Fibroblast of villous mesenchyme (primary cell): ENCODE measurements at regions not wholly inside any gene's neighbourhood (a gene's known extent, or its start where the extent isn't known, plus 50 kb on each side); places are given as distances from the start of the nearest gene placed in this dataset.

Experiments used
- DNase-seq: peaks from one replicate; pipeline ENCODE4 v3.0.0-alpha.2; 2010; ENCODE audit warnings: low read depth
- H3K4me3 ChIP-seq: 2 replicates; pipeline ENCODE4 v1.5.1; 2011; ENCODE audit warnings: low read depth, mild to moderate bottlenecking, low read length
- TF ChIP-seq, protein P1 (sequence below): IDR thresholded peaks from 2 replicates; pipeline ENCODE4 v1.5.1; 2012; ENCODE audit warnings: low read depth, mild to moderate bottlenecking, low read length; ENCODE audit not compliant: insufficient read depth

DNA sequence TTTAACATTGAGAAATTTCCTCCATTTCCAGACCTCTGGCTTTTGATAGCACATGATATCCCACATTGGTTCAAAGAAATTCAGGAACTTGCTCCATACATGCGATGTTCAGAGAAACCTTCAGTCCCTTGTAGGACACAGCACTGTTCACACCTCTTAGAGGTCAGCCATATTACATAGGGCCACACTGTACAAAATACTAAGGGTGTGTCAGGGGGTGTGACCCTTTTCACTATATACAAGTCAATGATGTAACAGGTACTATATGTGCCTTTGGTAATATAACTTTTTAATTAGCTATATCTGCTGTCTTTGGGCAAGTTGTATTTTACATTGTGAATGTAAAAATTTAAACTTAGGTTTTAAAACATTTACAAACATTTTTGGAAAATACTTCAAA lies 505.5 kb downstream of the ENC1 start:
- TF ChIP-seq, protein P1, sequence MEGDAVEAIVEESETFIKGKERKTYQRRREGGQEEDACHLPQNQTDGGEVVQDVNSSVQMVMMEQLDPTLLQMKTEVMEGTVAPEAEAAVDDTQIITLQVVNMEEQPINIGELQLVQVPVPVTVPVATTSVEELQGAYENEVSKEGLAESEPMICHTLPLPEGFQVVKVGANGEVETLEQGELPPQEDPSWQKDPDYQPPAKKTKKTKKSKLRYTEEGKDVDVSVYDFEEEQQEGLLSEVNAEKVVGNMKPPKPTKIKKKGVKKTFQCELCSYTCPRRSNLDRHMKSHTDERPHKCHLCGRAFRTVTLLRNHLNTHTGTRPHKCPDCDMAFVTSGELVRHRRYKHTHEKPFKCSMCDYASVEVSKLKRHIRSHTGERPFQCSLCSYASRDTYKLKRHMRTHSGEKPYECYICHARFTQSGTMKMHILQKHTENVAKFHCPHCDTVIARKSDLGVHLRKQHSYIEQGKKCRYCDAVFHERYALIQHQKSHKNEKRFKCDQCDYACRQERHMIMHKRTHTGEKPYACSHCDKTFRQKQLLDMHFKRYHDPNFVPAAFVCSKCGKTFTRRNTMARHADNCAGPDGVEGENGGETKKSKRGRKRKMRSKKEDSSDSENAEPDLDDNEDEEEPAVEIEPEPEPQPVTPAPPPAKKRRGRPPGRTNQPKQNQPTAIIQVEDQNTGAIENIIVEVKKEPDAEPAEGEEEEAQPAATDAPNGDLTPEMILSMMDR, result no peak
- H3K4me3 ChIP-seq, result no peak overlapping the region
- no peak for DNase-seq

DNA sequence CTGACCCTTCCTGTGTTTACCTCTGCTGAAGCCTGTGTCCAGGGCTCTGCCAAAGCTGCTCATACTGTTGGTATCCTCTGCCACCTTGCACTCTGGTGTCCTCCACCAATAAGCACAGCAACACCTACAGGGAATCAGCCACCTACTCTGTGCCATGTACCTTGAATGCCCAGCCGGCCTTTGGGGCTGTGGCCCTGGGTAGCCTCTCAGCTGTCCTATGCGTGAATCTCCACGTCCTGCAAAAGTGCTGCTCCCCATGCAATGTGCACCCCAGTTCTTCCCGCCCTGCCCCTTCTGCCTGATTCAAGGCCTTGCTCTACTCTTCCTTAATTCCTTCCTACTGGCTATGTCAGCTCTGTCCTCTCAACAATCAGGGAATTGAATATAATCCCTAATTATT lies 506.5 kb downstream of the ARHGEF28 start:
- TF ChIP-seq, protein P1, result no peak
- DNase-seq, result no peak

DNA sequence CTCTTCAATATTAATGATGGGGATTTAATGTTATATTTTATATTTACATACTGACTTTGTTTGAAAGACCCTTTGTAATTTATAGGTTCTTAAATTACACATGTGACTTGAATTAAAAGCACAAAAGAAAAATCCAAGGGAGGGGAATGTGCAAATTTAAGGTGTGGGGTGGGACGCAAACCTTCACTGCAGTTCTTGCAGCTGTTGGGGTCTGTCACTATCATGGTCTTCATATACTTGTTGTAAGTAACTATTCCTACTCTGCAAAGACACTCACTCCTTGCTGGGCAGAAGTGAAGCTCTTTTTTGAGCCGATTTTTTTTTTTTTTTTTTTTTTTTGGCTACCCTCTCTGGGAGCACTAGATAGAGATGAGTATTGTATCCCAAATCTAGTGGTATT lies 505.3 kb downstream of the ARHGEF28 start:
- H3K4me3 ChIP-seq, result no peak overlapping the region
- TF ChIP-seq, protein P1, result no peak
- no peak for DNase-seq

More for the DNA sequence above, 506.5 kb downstream of the ARHGEF28 start:
- H3K4me3 ChIP-seq, result no peak overlapping the region

DNA sequence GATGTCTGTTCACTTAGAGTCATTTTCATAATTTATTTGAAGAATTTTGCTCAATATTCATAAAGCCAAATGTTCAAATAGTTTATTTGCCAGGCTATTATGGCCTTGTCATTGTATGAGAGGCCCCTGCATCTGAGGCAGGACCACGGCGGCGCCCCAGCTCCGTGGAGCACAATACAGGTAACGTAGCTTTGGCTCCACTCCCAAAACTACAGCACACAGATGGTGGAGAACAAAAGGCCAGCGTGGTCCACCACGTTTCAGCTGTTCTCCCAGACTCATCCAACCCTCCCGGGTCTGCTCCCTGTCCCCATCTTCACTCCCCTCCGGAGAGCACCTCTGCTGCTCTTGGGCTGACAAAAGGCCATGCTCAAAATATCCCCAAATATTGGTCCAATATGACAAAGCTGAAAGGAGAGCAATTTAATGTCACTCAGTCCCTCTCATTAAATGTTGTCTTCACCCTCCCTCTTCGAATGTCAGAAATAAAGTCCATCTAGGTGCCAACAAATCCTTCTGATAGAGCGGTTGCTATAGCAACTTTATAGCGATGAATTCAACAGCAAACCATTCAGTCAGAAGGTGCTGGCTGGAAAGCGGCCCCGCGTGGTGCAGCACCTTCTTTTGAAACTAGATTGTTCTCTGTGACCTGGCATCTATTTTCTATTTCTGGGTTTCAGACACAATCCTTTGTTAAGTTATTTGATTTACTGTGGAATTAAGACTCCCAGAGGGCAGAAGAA lies 504.3 kb downstream of the ARHGEF28 start:
- no peak for DNase-seq
- no peak overlapping the region for H3K4me3 ChIP-seq
- TF ChIP-seq, protein P1, result no peak

DNA sequence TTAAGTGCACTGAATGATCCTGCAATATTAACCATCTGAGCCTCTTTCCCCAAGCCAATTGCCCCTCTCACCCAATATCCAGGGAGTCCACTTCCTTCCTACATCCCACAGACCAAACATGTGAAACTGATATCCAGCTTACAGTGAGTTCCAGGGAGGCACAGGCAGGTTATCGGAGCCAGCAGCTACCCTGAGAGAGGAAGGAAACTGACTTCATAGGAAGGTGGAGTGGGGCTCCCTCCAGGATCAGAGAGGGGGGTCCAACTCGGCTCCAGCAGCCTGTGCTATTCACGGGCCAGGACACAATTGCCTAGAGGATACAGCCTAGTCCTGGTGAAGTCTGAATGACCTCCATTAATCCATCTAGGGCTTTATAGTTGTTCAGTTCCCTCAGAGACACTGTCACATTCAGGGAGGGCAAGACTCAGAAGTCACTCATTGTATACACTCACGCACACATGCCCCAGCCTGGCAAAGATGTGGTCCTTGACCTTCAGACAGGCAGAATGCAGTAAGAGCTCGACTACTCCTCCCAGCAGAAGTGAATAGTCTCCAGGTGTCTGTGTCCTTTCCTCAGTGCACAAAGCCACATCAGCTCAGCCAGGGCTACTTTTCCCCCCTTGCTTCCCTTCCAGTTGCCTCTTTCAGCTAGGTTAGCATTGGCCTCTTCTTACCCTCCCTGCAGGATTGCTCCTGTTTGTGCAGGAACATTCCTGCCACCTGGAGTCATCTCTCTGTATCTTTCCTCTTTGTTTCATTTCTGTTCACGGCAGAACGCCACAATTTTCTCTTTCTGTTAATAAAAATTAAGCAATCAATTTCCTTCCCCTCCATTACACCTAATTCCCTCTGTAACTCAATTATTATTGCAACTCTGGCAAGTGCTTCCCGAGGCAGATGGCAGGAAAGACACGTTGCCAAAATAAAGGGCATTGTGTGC lies 501.7 kb downstream of the ARHGEF28 start:
- no peak overlapping the region for H3K4me3 ChIP-seq
- TF ChIP-seq, protein P1, result peak; percentile 24
- DNase-seq, result peak; percentile 2

DNA sequence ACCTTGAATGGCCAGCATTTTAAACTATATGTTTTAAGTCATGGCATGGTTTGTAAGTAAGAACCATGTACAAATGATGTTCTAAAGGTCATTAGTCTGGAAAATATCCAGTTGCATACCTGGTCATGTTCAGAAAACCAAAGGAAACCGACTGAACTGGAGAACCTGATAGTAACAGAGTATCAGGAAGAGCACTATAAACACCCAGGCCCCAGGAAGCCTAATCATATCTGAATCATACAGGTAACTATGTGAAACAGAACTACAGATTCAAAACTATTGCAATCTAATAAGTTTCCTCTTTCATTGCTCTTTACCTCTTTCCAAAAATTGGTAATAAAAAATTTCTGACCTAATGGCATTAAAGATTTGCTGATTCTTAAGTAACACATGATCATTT lies 500.3 kb downstream of the ARHGEF28 start:
- H3K4me3 ChIP-seq, result no peak overlapping the region
- TF ChIP-seq, protein P1, result no peak
- no peak for DNase-seq
